ENCODE measurements at regions not wholly inside any gene's neighbourhood (a gene's known extent, or its start where the extent isn't known, plus 50 kb on each side); places are given as distances from the start of the nearest gene placed in this dataset.

DNA sequence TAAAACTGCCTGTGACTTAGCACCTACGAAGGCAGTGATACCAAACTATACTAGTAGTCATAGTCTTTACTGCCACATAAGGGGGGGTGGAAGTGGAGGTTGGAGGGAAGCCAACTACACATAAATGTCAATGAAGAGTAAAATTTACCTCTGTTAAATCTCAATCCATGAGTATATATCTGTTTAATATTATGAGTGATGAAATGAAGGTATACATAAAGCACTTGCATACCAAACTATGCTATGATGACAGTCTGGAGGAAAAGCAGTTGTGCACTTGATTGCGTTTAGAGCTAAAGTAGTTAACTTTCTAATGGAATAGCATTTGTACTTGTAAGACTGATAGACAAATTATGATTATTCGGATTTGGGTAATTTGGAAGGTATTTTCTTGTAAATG, 129.2 kb upstream of the POU5F2 start:
- TF ChIP-seq POLR2A (IDR thresholded peaks at IDR 0.05; ENCODE audit: low read depth, low read length), result no peak
- FAIRE-seq (no peak), DNase-seq (ENCODE audit: insufficient read length, low spot score) (no peak)

- no peak for TF ChIP-seq POLR2A (IDR thresholded peaks at IDR 0.05; ENCODE audit: low read depth, low read length)
- DNase-seq (ENCODE audit: insufficient read length, low spot score) (no peak), FAIRE-seq (no peak)
Measured at GRCh38 chr5:93868851-93869250, 127.5 kb upstream of the POU5F2 start.

DNA sequence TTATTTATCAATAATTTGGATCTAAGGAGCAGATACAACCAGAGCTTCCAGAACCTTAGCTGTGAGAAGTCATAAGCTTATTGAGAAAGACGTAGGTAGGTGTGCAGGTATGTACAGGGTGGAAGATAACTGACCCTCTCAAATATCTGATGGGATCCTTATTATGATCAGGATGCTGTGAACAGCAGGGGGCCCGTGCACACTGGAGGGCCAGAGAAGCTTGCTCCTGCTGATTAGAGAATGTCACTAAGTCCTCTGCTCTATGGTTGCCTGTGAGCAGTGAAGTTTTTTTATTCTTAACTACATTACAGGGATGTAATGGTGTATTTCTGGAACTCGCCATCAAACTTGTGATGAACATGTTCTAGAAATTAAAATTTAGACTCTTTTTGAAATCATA, 108.9 kb upstream of the POU5F2 start:
- no peak for TF ChIP-seq POLR2A (IDR thresholded peaks at IDR 0.05; ENCODE audit: low read depth, low read length)
- DNase-seq (ENCODE audit: insufficient read length, low spot score) (no peak), FAIRE-seq (no peak)

GRCh38 chr5:93845376-93845775, 104.0 kb upstream of the POU5F2 start:
- FAIRE-seq, result no peak
- no peak for TF ChIP-seq POLR2A (IDR thresholded peaks at IDR 0.05; ENCODE audit: low read depth, low read length)
- no peak for DNase-seq (ENCODE audit: insufficient read length, low spot score)

- DNase-seq (ENCODE audit: insufficient read length, low spot score), result peak; percentile 30
- peak; percentile 91 for FAIRE-seq
- no peak for TF ChIP-seq POLR2A (IDR thresholded peaks at IDR 0.05; ENCODE audit: low read depth, low read length)
Measured at GRCh38 chr5:93831449-93831848, 90.0 kb upstream of the POU5F2 start.

DNA sequence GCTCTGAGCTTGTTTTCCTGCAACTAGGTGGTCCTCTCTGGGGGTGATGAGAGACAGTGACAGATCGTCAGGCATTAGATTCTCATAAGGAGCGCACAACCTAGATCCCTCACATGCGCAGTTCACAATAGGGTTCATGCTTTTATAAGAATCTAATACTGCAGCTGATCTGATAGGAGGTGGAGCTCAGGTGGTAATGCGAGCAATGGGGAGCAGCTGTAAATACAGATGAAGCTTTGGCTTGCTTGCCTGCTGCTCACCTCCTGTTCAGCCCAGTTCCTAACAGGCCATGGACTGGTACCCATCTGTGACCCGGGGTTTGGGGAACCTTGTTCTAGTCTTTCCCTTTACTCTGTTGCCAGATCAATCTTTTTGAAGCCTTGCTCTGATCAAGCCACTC, 89.5 kb upstream of the POU5F2 start:
- TF ChIP-seq POLR2A (IDR thresholded peaks at IDR 0.05; ENCODE audit: low read depth, low read length), result no peak
- FAIRE-seq, result no peak
- DNase-seq (ENCODE audit: insufficient read length, low spot score), result no peak

DNA sequence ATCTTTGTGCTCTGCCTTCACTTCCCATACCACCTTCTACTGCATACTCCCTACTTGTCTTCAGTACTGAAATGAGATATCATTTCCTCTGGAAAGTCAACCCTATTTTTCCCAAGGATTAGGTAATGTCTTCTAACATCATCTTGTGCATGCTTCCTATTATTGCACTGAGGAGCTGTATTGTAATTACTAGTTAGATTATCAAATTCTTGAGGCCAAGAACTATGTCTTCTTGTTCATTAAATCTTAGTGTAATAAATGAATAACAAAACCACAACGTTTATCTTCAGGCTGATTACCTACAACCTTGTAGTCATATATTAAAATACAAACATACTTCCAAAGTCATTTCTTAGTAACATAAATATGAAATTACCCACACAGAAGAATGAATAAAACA, 87.9 kb upstream of the POU5F2 start:
- FAIRE-seq, result no peak
- TF ChIP-seq POLR2A (IDR thresholded peaks at IDR 0.05; ENCODE audit: low read depth, low read length), result no peak
- DNase-seq (ENCODE audit: insufficient read length, low spot score), result no peak

DNA sequence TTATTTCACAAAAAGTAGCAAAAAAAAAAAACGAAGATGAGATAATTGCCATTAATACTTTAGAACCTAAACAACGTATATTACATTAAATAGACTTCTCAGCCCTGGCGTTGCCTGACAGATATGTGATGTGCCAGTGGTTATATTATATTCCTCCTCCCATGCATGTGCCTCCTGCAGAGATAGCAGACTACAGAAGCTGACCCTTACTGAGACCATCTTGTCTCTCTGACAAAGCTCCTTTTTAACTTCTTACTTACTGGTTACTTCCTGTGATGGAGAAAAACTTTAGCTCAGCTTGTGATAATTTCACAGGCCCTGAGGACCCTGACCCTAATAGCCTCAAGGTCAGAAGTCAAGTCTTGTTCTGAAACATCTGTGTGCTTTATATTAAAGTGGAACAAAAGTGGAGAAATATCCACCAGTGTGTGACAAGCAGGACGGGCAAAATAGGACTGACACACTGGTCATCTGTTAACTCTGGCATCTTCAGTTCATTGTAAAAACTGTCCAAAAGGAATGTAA, 80.6 kb upstream of the POU5F2 start:
- FAIRE-seq (no peak), DNase-seq (ENCODE audit: insufficient read length, low spot score) (no peak)
- no peak for TF ChIP-seq POLR2A (IDR thresholded peaks at IDR 0.05; ENCODE audit: low read depth, low read length)

DNA sequence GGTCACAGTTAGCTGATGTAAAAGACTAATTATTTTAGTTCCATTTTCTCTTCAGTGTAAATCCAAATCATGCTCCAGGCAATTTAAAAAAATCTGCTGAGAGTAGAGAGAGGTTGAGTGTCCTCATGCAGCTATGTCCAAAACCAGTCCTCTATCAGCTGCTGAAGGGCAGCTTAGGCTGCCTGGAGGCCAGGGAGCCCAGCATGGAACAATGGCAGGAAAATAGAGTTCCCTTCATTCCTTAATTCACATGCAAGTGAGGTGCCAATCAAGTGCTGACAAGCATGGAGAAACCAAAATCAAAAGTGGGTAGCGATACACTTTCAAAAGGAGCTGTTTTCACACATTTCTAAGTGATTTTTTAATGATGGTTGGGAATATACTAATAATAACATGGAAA, 78.3 kb upstream of the POU5F2 start:
- DNase-seq (ENCODE audit: insufficient read length, low spot score), result no peak
- no peak for TF ChIP-seq POLR2A (IDR thresholded peaks at IDR 0.05; ENCODE audit: low read depth, low read length)
- FAIRE-seq, result no peak

- no peak for FAIRE-seq
- no peak for DNase-seq (ENCODE audit: insufficient read length, low spot score)
- TF ChIP-seq POLR2A (IDR thresholded peaks at IDR 0.05; ENCODE audit: low read depth, low read length), result no peak
Measured at GRCh38 chr5:93810780-93811179, 69.4 kb upstream of the POU5F2 start.

DNA sequence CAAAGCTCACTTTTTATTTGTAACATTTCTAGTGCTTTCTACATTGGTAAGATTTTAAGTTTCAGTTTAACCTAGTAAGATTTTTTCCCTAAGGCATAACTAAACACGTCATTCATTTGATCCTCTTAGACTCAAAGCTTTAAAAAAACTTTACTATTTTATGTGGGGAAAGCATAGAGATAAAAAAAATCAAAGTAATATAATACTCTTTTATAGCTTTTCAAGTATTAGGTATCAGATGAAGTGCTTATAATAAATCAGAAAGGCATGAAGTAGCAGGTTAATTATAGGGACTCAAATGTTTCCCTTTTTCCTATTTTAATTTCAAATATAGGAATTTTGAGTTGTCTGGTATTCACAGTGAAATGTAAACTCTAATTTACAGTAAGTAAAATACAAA, 68.0 kb upstream of the POU5F2 start:
- no peak for DNase-seq (ENCODE audit: insufficient read length, low spot score)
- FAIRE-seq, result no peak
- no peak for TF ChIP-seq POLR2A (IDR thresholded peaks at IDR 0.05; ENCODE audit: low read depth, low read length)

- no peak for TF ChIP-seq POLR2A (IDR thresholded peaks at IDR 0.05; ENCODE audit: low read depth, low read length)
- DNase-seq (ENCODE audit: insufficient read length, low spot score) (no peak), FAIRE-seq (no peak)
Measured at GRCh38 chr5:93807846-93808245, 66.4 kb upstream of the POU5F2 start.

DNA sequence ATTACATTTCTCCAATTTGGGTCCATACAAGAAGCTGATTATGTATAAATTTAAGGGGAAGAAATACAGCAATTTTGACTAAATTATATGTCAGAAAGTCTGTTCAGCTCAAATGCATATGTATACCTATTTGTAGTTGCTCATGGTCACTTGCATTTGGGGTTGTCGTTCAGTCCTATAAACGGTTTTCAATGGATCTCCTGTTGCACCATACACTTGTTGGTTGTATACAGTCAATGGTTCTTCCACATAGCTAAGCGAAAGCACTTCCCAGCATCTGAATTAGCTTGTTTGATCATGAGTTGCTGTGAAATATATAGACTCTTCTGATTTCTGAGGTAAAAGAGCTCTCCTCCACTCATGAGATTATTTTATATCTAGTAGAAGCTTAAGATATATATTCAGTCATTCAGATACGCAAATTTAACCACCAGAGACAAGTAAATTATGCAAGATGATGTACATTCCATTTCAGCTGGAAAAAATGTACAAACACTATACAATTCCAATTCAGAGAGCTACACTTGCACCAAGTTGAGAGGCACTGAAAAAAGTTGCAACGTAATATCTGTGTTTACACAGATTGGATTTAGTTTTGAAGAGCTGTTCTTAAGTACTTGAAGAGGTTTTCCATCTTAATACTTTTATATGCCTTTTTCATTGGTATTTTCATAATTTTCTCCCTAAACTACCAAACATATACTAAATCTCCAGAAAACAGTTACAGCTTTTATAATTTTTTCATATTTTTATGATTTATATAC, 64.4 kb upstream of the POU5F2 start:
- TF ChIP-seq POLR2A (IDR thresholded peaks at IDR 0.05; ENCODE audit: low read depth, low read length), result no peak
- DNase-seq (ENCODE audit: insufficient read length, low spot score), result no peak
- no peak for FAIRE-seq

DNA sequence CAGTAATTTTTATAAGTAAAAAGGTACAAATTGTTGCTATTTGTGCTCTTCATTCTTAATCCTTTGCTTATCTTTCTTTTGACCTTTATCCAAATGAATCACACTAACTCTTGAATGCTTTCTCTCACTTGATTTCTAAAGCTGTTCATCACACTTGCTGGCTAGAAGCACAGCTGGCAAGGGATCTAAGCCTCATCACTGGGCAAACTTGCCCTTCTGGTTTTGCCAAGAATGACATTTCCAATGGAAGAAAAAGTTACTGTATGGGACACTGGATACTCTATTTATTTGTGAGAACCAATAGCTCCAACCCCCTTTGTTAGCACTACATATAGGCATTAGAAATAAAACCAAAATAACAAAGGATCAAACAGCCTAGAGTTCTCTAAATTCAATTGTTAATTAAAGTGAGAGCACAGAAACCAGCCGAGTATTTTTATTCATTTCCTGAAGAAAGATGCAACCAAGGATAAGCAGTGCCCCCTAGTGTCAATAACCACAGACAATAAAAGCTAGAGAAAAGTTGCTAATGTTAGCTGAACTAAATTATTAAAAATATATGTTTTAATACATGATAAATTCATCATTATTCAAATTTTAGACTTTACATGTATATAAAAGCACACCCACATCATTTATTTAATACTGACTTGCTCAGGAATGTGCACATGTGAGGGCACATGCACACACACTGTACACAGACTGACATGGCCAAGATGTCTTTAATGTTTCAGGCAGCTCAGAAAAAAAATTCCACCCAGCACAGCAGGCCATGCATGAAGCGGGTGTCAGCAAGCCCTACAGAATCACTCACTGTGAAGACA, 59.8 kb upstream of the POU5F2 start:
- FAIRE-seq, result no peak
- DNase-seq (ENCODE audit: insufficient read length, low spot score), result no peak

DNA sequence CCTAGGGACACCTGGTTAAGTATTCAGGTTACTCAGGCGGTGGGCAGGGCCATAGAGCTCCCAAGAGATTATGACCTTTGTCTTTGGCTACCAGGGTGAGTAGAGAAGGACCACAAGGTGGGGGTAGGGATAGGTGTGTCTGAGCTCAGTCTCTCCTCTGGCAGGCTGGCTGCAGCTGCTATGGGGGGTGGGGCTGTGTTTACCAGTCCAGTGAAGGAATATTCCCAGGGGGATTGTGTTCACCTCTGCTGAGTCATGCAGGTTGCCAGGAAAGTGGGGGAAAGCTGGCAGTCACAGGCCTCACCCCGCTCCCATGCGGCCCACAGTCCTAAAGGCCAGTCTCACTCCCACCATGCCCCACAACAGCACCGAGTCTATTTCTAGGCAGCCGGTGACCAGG, 53.6 kb upstream of the POU5F2 start:
- TF ChIP-seq POLR2A (IDR thresholded peaks at IDR 0.05; ENCODE audit: low read depth, low read length), result no peak
- no peak for FAIRE-seq
- DNase-seq (ENCODE audit: insufficient read length, low spot score), result no peak

More for the DNA sequence above, 59.8 kb upstream of the POU5F2 start:
- no peak for TF ChIP-seq POLR2A (IDR thresholded peaks at IDR 0.05; ENCODE audit: low read depth, low read length)

Data from H54 (cell line).